Adrenal gland (tissue), 9 donors: ENCODE measurements at regions not wholly inside any gene's neighbourhood (a gene's known extent, or its start where the extent isn't known, plus 50 kb on each side); places are given as distances from the start of the nearest gene placed in this dataset.

Source experiments
- DNase-seq, 7 donors: peaks; one replicate each; pipeline ENCODE4 v3.0.0-alpha.2; 2019 to 2020
- H3K27ac ChIP-seq, 5 donors: fragments of 200-600 bp; sonication (generic) in 4 of 5; 1 replicate in 3 of 5; 2 replicates in 2 of 5; pipeline versions ENCODE4 v1.5.1 to v1.8.0; 2016 to 2020; ENCODE audit warnings: mild to moderate bottlenecking in 1 of 5
- H3K27me3 ChIP-seq: fragments of 200-600 bp; 2 replicates; pipeline ENCODE4 v1.8.0; 2021
- H3K36me3 ChIP-seq, 2 donors: fragments of 200-600 bp; replicated peaks in 1 of 2; 1 replicate in 1 of 2; 2 replicates in 1 of 2; pipeline versions ENCODE4 v1.5.1 to v1.8.0; 2018 to 2022
- H3K4me1 ChIP-seq, 2 donors: fragments of 200-600 bp; replicated peaks in 1 of 2; 1 replicate in 1 of 2; 2 replicates in 1 of 2; pipeline versions ENCODE4 v1.5.1 to v1.8.0; 2018 to 2021
- H3K4me3 ChIP-seq, 4 donors: fragments of 200-600 bp; sonication (generic) in 3 of 4; one replicate each; pipeline ENCODE4 v1.5.1; 2016 to 2018
- H3K9me3 ChIP-seq, 3 donors: fragments of 200-600 bp; sonication (generic) in 1 of 3; replicated peaks in 1 of 3; 1 replicate in 2 of 3; 2 replicates in 1 of 3; pipeline versions ENCODE4 v1.5.1 to v1.8.0; 2016 to 2021
- POLR2A ChIP-seq, 2 donors: fragments of 450-650 bp; IDR thresholded peaks; one replicate each; pipeline ENCODE4 v1.6.1; 2017; ENCODE audit warnings: antibody characterized with exemption in 2 of 2, mild to moderate bottlenecking in 2 of 2, moderate library complexity in 1 of 2
- WGBS, 4 donors: extraction: QIAGEN DNeasy Blood & Tissue Kit in 2 of 4; methylation state at CpG; one replicate each; pipeline versions ENCODE4 v1.1.5 to v1.1.7; 2013 to 2017; 5-methylcytosine and 5-hydroxymethylcytosine counted together
- intact Hi-C, 2 donors: fragments of 100-400 bp; cut with DNase I; formaldehyde crosslinking; loops; one replicate each; pipeline versions ENCODE4 v1.14.1 to v1.15.0; 2022 to 2023
- TF ChIP-seq, protein P1 (sequence below), 6 experiments: fragments of 450-650 bp in 4 of 6; fragments of 200-600 bp in 2 of 6; sonication (generic) in 1 of 6; IDR thresholded peaks; 1 replicate in 5 of 6; 2 replicates in 1 of 6; pipeline versions ENCODE4 v1.5.1 to v1.8.0; 2016 to 2021; ENCODE audit warnings: antibody characterized with exemption in 6 of 6, mild to moderate bottlenecking in 2 of 6, moderate library complexity in 1 of 6
- donor health status: healthy with polysubstance abuse.
- donor health status: Bipolar disorder and iron deficiency.
- donor health status: DM: yes; HTN: yes; CAD: no.
- donor health status: DM: no; HTN: no; CAD: no.
- donor health status: DM: no; HTN: no; CAD: no.

DNA sequence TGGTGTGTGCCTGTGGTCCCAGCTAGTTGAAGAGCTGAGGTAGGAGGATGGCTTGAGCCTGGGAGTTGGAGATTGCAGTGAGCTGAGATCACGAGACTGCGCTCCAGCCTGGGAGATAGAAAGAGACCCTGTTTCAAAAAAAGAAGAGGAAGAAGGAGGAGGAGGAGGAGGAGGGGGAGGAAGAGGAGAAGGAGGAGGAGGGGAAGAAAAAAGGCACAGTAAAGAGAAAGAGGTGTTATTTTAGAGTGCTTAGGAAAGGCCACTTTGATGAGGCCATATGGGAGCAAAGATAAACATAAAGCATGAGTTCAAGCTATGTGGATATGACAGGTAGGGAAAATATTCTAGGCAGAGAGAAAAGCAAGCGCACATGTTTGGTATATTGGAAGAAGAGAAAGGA, 154.1 kb upstream of the BTG1 start:
- Histone ChIP-seq H3K4me3 (no peak overlapping the region), H3K27me3 (no peaks in the 10 kb centered on the region), H3K9me3 (no peaks in the 10 kb centered on the region), H3K36me3 (no peaks in the 10 kb centered on the region), H3K4me1 (peaks cover 16 to 21% of the 10 kb centered on the region in 2 donors), H3K27ac (no peak overlapping the region)
- WGBS, 4 donors, result 67 to 96% (median 92%) methylated on average over 3 of the region's 3 CpGs
- TF ChIP-seq, protein P1, sequence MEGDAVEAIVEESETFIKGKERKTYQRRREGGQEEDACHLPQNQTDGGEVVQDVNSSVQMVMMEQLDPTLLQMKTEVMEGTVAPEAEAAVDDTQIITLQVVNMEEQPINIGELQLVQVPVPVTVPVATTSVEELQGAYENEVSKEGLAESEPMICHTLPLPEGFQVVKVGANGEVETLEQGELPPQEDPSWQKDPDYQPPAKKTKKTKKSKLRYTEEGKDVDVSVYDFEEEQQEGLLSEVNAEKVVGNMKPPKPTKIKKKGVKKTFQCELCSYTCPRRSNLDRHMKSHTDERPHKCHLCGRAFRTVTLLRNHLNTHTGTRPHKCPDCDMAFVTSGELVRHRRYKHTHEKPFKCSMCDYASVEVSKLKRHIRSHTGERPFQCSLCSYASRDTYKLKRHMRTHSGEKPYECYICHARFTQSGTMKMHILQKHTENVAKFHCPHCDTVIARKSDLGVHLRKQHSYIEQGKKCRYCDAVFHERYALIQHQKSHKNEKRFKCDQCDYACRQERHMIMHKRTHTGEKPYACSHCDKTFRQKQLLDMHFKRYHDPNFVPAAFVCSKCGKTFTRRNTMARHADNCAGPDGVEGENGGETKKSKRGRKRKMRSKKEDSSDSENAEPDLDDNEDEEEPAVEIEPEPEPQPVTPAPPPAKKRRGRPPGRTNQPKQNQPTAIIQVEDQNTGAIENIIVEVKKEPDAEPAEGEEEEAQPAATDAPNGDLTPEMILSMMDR (IDR thresholded peaks at IDR 0.05), result no peak
- TF ChIP-seq POLR2A (IDR thresholded peaks at IDR 0.05), result no peak
- intact Hi-C loops, result no loop called here
- DNase-seq, result no peak

DNA sequence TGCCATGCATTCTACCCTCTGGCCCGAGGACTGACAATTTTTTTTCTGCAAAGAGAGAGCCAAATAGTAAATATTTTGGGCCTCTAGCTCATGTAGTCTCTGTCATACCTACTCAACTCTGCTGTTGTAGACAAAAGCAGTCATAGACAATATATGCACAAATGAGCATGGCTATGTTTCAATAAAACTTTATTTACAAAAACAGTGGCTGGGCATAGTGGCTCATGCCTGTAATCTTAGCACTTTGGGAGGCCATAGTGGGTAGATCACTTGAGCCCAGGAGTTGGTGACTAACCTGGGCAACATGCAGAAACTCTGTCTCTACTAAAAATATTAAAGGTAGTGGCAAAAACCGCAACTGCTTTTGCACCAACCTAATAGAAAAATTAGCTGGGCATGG, 153.7 kb upstream of the BTG1 start:
- no peaks in the 10 kb centered on the region for H3K36me3 ChIP-seq
- H3K27ac ChIP-seq, result no peak overlapping the region
- intact Hi-C loops, result no loop called here
- no peaks in the 10 kb centered on the region for H3K9me3 ChIP-seq
- H3K4me1 ChIP-seq, result peaks cover 16 to 21% of the 10 kb centered on the region in 2 donors
- no peak overlapping the region for H3K4me3 ChIP-seq
- no peaks in the 10 kb centered on the region for H3K27me3 ChIP-seq
- DNase-seq, result no peak
- TF ChIP-seq, protein P1 (IDR thresholded peaks at IDR 0.05), result no peak
- TF ChIP-seq POLR2A (IDR thresholded peaks at IDR 0.05), result no peak
- 44 to 100% (median 86%) methylated on average over 2 of the region's 2 CpGs for WGBS, 4 donors

DNA sequence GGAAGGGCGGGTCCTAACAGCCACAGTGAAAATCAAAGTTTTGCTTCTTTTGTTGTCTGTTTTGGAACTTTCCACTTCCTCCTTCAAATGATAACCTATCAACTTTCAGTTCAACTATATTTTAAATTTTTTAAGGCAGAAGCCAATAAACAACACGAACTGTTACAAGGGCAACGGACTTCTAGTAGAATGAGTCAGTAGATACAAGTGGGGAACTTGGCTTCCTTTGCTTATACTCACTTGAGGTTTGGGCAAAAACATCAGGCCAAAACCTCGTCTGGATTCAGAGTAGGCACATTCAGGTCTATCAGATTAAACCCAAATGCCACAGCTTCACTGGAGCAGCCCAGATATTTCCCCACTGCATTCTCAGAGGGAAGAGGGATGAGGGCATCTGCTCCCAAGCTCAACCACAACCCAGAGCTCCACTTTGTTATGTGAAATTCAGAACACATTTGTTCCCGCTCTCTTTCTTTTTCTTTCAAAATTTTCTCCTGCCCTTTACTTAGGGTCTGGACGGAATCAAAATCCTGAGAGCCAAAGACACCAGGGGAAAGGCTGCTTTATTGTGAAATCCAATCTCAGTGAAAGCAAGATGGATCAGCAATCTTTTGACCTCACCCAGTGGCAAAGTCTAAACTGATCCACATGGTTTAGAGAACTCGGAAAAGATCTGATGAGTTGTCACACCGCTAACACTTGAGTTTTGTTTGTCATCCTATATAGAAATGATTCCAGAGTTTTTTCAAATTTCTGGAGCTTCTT, 152.5 kb upstream of the BTG1 start:
- intact Hi-C loops, result no loop called here
- TF ChIP-seq, protein P1 (IDR thresholded peaks at IDR 0.05), result no peak
- no peak for TF ChIP-seq POLR2A (IDR thresholded peaks at IDR 0.05)
- no peaks in the 10 kb centered on the region for H3K36me3 ChIP-seq
- H3K4me1 ChIP-seq, result peaks cover 16 to 21% of the 10 kb centered on the region in 2 donors
- peak overlapping the region in 3 of 5 donors; percentile 23 to 79 (median 68) for H3K27ac ChIP-seq
- DNase-seq, result peak in 2 of 7 donors; percentile 20 to 28
- 47 to 55% (median 51%) methylated on average over 8 of the region's 8 CpGs for WGBS, 4 donors
- no peaks in the 10 kb centered on the region for H3K9me3 ChIP-seq
- no peaks in the 10 kb centered on the region for H3K27me3 ChIP-seq
- H3K4me3 ChIP-seq, result no peak overlapping the region

DNA sequence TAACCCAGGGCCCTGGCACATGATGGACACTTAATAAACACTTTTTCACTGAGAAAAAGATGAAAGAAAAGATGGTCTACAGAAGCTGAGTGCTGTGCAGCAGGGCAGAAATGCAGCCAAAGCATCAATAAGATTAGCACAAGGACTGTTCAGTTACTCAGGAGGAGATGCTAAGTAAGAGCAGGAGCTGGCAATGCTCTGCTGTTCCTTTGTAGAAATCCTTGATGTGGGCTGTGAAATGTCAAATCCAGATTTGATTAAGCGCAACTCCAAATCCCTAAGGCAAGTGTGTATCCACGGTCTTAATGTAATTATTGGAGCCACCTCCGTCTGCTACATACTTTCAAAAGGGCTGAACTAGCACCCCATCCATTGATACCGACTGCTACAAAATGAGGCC, 151.8 kb upstream of the BTG1 start:
- TF ChIP-seq, protein P1 (IDR thresholded peaks at IDR 0.05), result no peak
- TF ChIP-seq POLR2A (IDR thresholded peaks at IDR 0.05), result no peak
- peak overlapping the region in 2 of 5 donors; percentile 68 to 79 for H3K27ac ChIP-seq
- WGBS, 4 donors, result 72 to 81% (median 78%) methylated on average over 4 of the region's 4 CpGs

More for the DNA sequence above, 151.8 kb upstream of the BTG1 start:
- DNase-seq, result no peak
- no peaks in the 10 kb centered on the region for H3K36me3 ChIP-seq
- H3K4me1 ChIP-seq, result peaks cover 16 to 21% of the 10 kb centered on the region in 2 donors
- H3K4me3 ChIP-seq, result no peak overlapping the region
- H3K9me3 ChIP-seq, result no peaks in the 10 kb centered on the region
- no peaks in the 10 kb centered on the region for H3K27me3 ChIP-seq
- intact Hi-C loops, result no loop called here
